ENCODE measurements at regions not wholly inside any gene's neighbourhood (a gene's known extent, or its start where the extent isn't known, plus 50 kb on each side); places are given as distances from the start of the nearest gene placed in this dataset.

DNA sequence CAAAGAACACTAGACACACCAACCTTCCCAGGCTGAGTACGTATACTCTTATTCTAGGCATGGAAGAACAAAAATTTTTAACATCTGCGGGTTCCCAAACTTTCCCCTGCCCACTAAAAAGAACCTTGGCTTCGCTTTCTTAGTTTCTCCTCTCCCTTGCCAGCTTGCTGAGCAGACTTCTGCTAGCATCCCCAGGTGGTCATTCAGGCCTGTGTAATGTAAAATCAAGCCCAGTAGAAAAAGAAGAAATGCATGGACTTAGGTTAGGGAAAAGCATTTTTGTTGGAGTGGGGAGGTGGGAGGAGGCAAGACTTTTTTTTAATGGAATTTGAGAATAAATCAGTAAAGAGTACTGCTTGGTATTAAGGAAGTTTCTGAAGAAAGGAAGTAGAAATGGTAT lies 331.0 kb upstream of the TLE4 start:
- no peak for DNase-seq

GRCh38 chr9:79242489-79242888 lies 329.3 kb upstream of the TLE4 start:
- DNase-seq: no peak

DNA sequence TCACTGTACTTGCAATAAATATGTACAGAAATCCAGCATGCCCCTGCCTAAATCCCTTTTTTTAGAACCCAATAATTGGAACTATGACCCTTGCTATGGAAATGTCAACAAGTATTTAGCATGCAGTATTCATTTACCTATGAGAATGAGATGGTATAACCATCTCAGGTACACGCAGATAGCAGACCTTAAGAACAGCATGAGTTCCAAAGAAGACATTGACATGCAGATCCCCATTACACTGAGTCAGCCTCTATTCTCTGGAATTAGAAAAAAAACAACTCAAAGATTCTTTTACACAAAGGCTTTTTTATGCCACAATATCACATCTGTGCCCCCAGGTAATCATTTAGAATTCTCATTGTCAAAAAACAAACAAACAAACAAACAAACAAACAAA lies 325.6 kb upstream of the TLE4 start:
- no peak for DNase-seq

GRCh38 chr9:79247021-79247420 lies 324.7 kb upstream of the TLE4 start:
- no peak for DNase-seq

DNA sequence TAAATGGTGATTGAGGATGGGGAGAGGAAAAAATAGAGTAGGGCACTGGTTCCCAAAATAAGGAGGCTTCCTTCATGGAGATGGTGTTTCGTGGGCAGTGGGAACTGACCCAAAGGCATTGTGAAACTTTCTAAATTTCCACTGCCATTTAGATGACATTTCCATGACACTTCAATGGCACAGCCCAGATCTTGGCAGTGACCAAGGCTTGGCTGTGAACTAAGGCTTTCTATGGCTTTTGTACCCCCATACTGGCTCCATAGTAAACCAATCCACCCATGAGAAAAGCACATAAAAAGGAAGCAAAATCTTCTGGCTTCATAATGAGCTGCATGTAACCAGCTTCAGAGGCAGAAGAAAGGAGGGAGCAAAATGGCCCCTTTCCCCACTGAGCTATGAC lies 321.0 kb upstream of the TLE4 start:
- no peak for DNase-seq

DNA sequence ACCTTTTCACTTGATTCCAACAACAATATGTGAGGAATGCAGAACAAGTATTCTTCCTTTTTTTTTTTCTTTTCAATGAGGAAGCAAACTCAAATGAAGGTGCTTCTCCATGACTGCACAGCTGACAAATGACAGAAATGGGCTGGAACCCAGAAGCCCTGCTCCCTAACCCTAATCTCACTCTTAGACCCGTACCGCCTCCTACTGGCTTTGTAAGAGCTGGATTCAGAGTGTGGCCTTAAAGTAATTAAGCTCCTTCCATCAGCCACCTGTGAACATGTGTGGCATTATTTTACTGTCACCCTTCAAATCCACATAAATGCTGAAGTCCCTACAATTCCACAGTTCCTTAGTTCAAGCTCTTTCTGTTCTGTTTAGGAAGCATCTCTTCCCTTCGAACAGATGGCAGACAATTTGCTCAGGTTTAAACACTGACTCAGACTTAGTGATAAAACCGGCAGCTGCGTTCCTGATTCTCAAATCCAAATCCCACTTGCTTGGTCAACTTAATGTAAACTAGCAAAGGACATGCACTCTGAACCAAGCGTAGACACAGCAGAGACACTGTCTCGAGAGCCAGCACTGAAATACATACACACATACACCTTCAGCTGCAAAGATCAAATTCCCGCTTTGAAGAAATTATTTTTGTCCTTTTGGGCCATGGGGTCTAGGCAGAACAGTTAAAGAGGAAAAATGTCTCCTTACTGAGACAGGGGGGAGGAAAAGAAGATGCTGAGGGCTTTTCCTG lies 316.7 kb upstream of the TLE4 start:
- DNase-seq: no peak

DNA sequence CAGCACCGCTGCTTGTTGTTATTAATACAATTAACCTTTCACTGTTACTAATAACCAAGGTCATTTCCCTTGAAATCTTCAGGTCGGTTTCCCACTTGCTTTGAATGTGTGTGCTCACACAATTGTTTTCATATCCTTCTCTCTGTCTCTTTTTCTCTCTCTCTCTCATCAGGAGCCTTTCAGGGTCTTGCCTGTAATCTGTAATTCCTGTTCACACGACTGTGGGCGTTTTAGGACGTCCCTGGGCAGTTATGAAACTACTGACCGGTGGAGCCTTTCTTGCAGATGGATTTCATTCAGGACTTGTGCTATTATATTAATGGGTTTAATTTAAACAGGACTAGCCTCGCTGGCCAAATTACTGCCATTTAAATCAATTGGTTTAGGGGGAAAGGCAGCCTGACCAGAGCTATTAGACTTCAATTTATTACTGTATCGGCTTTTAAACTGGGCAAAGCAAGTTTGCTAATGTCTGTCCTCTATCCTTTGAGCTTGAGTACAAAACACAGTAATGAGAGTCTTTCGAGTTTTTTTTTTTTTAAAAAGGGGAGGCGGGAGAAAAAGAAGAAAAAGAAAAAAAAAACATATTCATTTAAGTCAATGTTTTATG lies 316.0 kb upstream of the TLE4 start:
- no peak for DNase-seq

DNA sequence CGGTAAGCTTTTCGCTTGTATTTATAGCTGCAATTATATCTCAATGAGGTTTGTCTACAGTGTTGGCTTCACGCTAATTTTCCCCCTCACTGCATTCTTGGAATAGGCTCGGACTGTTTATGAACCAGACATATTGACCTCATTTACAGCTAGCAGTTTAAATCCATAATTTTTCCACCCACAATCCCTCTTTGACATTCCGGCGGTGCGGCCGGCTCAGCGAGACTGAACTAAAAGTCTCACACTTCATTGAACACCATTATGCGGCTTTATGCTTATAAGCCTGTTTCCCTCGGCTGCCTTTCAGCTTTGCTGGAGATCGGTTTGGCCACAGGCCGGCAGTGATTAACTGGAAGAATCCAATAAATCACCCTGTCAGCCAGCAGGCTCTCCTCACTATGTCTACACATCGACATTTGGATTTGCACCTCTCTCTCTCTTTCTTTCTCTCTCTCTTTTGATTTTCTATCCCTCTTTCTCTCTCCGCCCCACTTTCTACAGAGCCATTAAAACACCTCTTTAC lies 315.0 kb upstream of the TLE4 start:
- no peak for DNase-seq

- DNase-seq: no peak
These were observed 314.5 kb upstream of the TLE4 start for GRCh38 chr9:79257228-79257781.

GRCh38 chr9:79257790-79258351 lies 313.9 kb upstream of the TLE4 start:
- no peak for DNase-seq

- no peak for DNase-seq
These were observed 311.9 kb upstream of the TLE4 start for GRCh38 chr9:79259858-79260257.

- DNase-seq: no peak
These were observed 308.1 kb upstream of the TLE4 start for GRCh38 chr9:79263628-79264027.

GRCh38 chr9:79264041-79264440 lies 307.7 kb upstream of the TLE4 start:
- DNase-seq: no peak

DNA sequence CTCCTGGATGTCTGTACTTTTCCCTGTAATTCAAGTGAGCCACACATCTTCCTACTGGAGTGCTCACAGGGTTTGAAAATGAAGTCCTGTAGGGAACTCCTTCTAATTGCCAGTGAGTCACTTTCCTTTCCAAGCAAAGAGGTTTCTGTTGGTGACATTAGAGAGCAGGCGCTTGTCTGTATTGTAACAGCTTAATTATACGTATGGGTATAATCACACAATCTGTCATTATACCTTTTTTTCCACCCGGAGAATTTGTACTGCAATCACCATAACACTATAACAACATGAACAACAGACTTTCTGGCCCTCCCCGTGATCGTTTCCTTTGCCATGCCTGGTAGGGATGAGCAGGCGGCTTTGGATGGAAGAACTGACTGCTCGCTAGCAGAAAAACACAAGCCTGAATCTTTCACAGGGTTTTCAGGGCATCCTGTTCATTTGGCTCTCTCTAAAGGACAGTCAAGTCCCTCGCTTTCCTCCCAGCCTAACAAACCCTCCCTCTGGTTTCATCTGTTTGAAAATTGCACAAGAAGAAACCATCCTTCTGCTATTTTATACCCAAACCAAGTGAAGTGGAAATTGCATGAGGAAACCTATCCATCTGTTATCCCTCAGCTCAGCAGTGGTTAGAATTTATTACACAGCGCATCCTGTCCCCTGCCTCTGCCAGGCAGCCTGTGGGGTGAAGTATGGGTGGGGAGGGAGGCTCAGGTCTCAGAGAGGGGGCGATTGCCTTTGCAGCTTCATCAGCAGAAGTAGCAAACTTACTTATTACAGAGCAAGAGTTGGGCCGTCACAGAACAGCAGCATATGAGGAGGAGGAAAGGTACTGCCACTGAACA lies 307.0 kb upstream of the TLE4 start:
- no peak for DNase-seq

DNA sequence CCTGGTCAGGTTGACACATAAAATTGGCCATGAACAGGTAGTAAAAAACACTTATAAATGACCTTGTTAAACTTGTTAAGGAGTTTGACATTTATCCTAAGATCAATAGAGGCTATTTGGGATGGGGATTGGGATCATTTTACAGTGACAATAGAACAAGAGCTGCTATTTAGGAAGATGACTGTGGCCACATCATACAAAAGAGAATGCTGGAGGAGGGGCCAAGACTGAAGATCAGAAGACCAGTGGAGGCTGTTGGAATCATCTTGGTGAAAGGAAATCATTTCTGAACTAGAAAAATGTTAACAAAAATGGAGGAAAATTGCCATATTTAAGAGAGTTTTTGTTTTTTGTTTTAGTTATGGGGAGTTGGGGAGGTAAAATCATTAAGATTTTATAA lies 304.8 kb upstream of the TLE4 start:
- DNase-seq: no peak

GRCh38 chr9:79268806-79269205 lies 303.0 kb upstream of the TLE4 start:
- DNase-seq: no peak

GRCh38 chr9:79273311-79273710 lies 298.5 kb upstream of the TLE4 start:
- DNase-seq: no peak

DNA sequence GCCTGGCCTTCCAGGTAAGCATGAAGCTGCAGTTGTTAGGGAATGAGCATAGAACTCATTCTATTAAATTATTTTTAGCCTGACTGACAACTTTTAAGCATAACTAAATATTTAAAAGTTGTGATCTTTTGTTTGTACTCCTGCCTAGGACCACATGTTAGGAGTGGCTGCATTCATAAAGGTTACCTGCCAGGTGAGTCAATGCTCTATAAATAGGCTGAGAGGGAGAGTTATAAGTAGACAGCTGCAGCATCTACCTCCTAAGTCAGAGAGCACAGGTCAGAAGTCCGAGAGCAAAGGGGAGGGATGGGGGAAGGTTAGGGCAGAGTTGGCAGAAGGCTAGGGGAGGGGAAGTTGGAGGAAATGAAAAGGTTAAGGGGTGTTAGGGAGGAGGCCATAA lies 292.4 kb upstream of the TLE4 start:
- DNase-seq: no peak

DNA sequence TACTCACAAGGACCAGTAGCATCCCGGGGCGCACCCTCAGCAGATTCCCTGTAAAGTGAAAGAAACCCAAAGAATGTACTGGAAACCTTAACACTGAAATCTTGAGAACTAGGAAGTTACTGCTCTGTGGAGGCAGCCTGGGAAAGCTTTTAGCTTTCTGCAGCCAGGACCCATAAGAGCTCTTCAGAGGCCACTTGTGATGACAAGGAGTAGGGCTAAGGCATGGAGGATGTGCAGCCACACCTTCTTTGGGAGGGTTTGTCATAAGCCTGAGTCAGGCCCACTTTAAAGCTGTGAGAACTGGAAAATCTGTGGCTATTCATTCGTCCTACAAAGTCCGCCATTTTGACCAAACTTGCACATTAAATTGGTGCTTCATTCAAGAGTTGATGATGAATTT lies 291.1 kb upstream of the TLE4 start:
- DNase-seq: no peak

- DNase-seq: no peak
These were observed 287.7 kb upstream of the TLE4 start for GRCh38 chr9:79284081-79284480.

GRCh38 chr9:79286992-79287707 lies 284.6 kb upstream of the TLE4 start:
- DNase-seq: no peak

DNA sequence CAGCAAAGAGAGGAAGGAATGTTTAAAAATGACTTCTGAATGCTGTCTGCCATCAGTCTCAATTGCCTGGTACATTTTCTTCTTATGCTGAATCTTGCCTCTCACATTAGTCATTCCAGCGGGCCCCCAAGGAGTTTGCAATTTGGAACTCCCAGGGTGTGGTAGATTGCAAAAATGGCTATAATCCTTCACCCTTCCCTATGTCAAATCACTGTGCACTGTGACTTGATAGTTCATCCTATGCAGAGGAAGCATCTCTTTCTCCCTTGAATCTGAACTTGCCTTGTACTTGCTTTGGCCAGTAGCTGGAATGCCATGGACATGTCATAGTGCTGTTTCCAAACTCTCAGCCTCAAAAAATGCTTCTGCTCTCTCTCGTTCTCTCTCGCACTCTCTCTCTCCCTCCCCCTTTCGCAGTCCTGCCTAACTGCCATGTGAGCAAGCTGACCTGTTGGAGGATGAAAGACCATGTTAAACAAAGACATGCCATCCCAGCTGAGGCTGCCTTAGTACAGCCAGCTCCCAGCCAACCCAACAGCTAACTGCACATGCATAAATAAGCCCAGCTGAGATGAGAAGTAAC lies 284.0 kb upstream of the TLE4 start:
- DNase-seq: no peak
